Neural cell (in vitro differentiated cells): ENCODE measurements at regions not wholly inside any gene's neighbourhood (a gene's known extent, or its start where the extent isn't known, plus 50 kb on each side); places are given as distances from the start of the nearest gene placed in this dataset.

Source experiments
- H2AFZ ChIP-seq: fragments of 200-600, 300-800 bp; sonication (generic), shearing (Covaris generic); 2 replicates; pipeline ENCODE4 v1.6.0; 2014; ENCODE audit warnings: low read depth, mild to moderate bottlenecking, antibody characterized with exemption, low read length, moderate library complexity
- H3F3A ChIP-seq: fragments of 200-600 bp; shearing (Covaris generic); 2 replicates; pipeline ENCODE4 v1.6.1; 2016; ENCODE audit warnings: mild to moderate bottlenecking, moderate library complexity, mixed read lengths, antibody characterized with exemption, low read length; ENCODE audit not compliant: insufficient read depth, poor library complexity, severe bottlenecking
- H3K27ac ChIP-seq: fragments of 200-600, 300-800 bp; sonication (generic), shearing (Covaris generic); 2 replicates; pipeline ENCODE4 v1.5.1; 2014; ENCODE audit warnings: mild to moderate bottlenecking, low read length, moderate library complexity
- H3K27me3 ChIP-seq: fragments of 300-800, 200-600 bp; sonication (generic), shearing (Covaris generic); 2 replicates; pipeline ENCODE4 v1.6.0; 2014; ENCODE audit warnings: mild to moderate bottlenecking, low read depth, low read length, moderate library complexity; ENCODE audit not compliant: insufficient read depth
- H3K36me3 ChIP-seq: fragments of 300-800, 200-600 bp; sonication (generic), shearing (Covaris generic); 2 replicates; pipeline ENCODE4 v1.5.1; 2014; ENCODE audit warnings: mild to moderate bottlenecking, antibody characterized with exemption, low read length, moderate library complexity; ENCODE audit not compliant: insufficient read depth
- H3K4me2 ChIP-seq: fragments of 300-800, 200-600 bp; sonication (generic), shearing (Covaris generic); 2 replicates; pipeline ENCODE4 v1.6.0; 2014; ENCODE audit warnings: mild to moderate bottlenecking, low read length
- H3K4me3 ChIP-seq: fragments of 300-800, 200-600 bp; sonication (generic), shearing (Covaris generic); 2 replicates; pipeline ENCODE4 v1.5.1; 2014; ENCODE audit warnings: mild to moderate bottlenecking, low read length, moderate library complexity
- H3K79me2 ChIP-seq: fragments of 200-600 bp; shearing (Covaris generic); replicated peaks from 2 replicates; pipeline ENCODE4 v1.6.0; 2014; ENCODE audit warnings: mild to moderate bottlenecking, low read length, moderate library complexity; ENCODE audit not compliant: insufficient read depth
- H3K9ac ChIP-seq: fragments of 300-800, 200-600 bp; sonication (generic), shearing (Covaris generic); 2 replicates; pipeline ENCODE4 v1.6.1; 2016; ENCODE audit warnings: mild to moderate bottlenecking, low read length, mixed read lengths
- H3K9me2 ChIP-seq: fragments of 200-600 bp; shearing (Covaris generic); 2 replicates; pipeline ENCODE4 v1.6.1; 2016; ENCODE audit warnings: mild to moderate bottlenecking, low read length, mixed read lengths; ENCODE audit not compliant: insufficient read depth
- H3K9me3 ChIP-seq: fragments of 200-600, 300-800 bp; sonication (generic), shearing (Covaris generic); 2 replicates; pipeline ENCODE4 v1.6.1; 2016; ENCODE audit warnings: mild to moderate bottlenecking, mixed run types, low read length, moderate library complexity, mixed read lengths
- H4K20me1 ChIP-seq: fragments of 200-600 bp; shearing (Covaris generic); 2 replicates; pipeline ENCODE4 v1.6.1; 2016; ENCODE audit warnings: mild to moderate bottlenecking, mixed run types; ENCODE audit not compliant: insufficient read depth
- EP300 ChIP-seq: fragments of 450-650 bp; conservative IDR thresholded peaks from 2 replicates; pipeline ENCODE4 v1.6.1; 2014; ENCODE audit warnings: antibody characterized with exemption, mild to moderate bottlenecking, moderate library complexity; ENCODE audit not compliant: poor library complexity, severe bottlenecking
- EZH2 ChIP-seq: fragments of 200-600, 300-800 bp; shearing (Covaris generic), sonication (generic); IDR thresholded peaks from 2 replicates; pipeline ENCODE4 v1.6.1; 2014; ENCODE audit warnings: antibody characterized with exemption, low read length, borderline replicate concordance, mild to moderate bottlenecking; ENCODE audit not compliant: insufficient read depth, poor library complexity, severe bottlenecking
- MXI1 ChIP-seq: fragments of 450-650 bp; conservative IDR thresholded peaks from 2 replicates; pipeline ENCODE4 v1.6.1; 2014; ENCODE audit warnings: antibody characterized with exemption, mild to moderate bottlenecking; ENCODE audit not compliant: poor library complexity, severe bottlenecking
- POLR2AphosphoS5 ChIP-seq: IDR thresholded peaks from 2 replicates; pipeline ENCODE4 v1.6.1; 2012
- RAD21 ChIP-seq: fragments of 450-650 bp; conservative IDR thresholded peaks from 2 replicates; pipeline ENCODE4 v1.6.1; 2014; ENCODE audit warnings: antibody characterized with exemption, mild to moderate bottlenecking, moderate library complexity
- SMC3 ChIP-seq: fragments of 450-650 bp; conservative IDR thresholded peaks from 2 replicates; pipeline ENCODE4 v1.6.1; 2014; ENCODE audit warnings: antibody characterized with exemption, mild to moderate bottlenecking, moderate library complexity; ENCODE audit not compliant: poor library complexity
- TAF1 ChIP-seq: IDR thresholded peaks from 2 replicates; pipeline ENCODE4 v1.6.1; 2012; ENCODE audit warnings: low read depth
- TF ChIP-seq, protein P1 (sequence below): fragments of 450-650 bp; IDR thresholded peaks from 2 replicates; pipeline ENCODE4 v1.5.1; 2014; ENCODE audit warnings: antibody characterized with exemption, mild to moderate bottlenecking, moderate library complexity; ENCODE audit not compliant: poor library complexity, severe bottlenecking
- TF ChIP-seq, protein P2 (sequence below): IDR thresholded peaks from 2 replicates; pipeline ENCODE4 v1.6.1; 2012; ENCODE audit warnings: borderline replicate concordance

DNA sequence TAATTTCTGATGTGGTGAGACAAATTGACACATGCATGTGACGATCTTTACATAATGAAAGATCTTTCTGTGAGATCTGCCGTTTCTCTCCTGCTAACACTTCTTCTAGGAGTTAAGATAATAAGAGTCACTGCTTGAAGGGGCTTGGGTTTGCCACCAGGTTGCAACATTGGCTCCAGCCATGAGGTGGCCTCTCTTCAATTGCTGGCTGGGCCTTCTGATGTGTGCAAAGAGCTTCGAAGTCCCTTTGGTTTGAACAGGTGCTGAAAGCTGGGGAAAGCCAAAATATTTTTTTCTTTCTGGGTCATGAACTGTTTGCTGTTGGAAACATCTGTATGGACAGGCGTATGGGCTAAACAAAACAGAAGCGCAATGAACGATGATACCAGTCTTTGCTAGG is 204.1 kb upstream of the SALL1 start:
- no peaks in the 10 kb centered on the region for H3K79me2 ChIP-seq

DNA sequence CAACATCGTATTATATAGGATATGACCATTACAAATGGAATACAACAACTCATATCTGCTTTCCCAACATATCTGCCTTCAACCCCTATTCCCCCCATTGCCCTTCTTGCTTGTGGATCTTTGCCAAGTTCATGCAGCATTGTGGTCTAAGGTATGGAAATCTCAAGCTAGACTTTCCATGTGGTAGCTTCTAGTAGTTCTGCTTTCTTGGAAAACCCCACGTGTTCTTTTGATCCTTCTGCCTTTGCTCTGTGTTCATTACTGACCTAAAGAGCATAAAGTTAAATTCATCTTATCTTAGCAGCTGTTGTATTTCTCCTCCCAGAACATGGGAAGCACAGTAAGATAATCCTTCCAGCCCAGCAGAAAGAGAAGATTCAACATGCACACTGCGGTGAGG is 202.0 kb upstream of the SALL1 start:
- H3K9me3 ChIP-seq: no peaks in the 10 kb centered on the region
- no peaks in the 10 kb centered on the region for H3K79me2 ChIP-seq
- no peaks in the 10 kb centered on the region for H4K20me1 ChIP-seq
- H3K27ac ChIP-seq: no peak overlapping the region
- H3F3A ChIP-seq: no peaks in the 10 kb centered on the region
- no peaks in the 10 kb centered on the region for H3K36me3 ChIP-seq
- no peak overlapping the region for H3K9ac ChIP-seq
- H2AFZ ChIP-seq: no peak overlapping the region
- TF ChIP-seq, protein P1, sequence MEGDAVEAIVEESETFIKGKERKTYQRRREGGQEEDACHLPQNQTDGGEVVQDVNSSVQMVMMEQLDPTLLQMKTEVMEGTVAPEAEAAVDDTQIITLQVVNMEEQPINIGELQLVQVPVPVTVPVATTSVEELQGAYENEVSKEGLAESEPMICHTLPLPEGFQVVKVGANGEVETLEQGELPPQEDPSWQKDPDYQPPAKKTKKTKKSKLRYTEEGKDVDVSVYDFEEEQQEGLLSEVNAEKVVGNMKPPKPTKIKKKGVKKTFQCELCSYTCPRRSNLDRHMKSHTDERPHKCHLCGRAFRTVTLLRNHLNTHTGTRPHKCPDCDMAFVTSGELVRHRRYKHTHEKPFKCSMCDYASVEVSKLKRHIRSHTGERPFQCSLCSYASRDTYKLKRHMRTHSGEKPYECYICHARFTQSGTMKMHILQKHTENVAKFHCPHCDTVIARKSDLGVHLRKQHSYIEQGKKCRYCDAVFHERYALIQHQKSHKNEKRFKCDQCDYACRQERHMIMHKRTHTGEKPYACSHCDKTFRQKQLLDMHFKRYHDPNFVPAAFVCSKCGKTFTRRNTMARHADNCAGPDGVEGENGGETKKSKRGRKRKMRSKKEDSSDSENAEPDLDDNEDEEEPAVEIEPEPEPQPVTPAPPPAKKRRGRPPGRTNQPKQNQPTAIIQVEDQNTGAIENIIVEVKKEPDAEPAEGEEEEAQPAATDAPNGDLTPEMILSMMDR: no peak
- no peak for TF ChIP-seq SMC3
- TF ChIP-seq EP300: no peak
- no peak for TF ChIP-seq POLR2AphosphoS5
- no peak for TF ChIP-seq MXI1
- TF ChIP-seq, protein P2, sequence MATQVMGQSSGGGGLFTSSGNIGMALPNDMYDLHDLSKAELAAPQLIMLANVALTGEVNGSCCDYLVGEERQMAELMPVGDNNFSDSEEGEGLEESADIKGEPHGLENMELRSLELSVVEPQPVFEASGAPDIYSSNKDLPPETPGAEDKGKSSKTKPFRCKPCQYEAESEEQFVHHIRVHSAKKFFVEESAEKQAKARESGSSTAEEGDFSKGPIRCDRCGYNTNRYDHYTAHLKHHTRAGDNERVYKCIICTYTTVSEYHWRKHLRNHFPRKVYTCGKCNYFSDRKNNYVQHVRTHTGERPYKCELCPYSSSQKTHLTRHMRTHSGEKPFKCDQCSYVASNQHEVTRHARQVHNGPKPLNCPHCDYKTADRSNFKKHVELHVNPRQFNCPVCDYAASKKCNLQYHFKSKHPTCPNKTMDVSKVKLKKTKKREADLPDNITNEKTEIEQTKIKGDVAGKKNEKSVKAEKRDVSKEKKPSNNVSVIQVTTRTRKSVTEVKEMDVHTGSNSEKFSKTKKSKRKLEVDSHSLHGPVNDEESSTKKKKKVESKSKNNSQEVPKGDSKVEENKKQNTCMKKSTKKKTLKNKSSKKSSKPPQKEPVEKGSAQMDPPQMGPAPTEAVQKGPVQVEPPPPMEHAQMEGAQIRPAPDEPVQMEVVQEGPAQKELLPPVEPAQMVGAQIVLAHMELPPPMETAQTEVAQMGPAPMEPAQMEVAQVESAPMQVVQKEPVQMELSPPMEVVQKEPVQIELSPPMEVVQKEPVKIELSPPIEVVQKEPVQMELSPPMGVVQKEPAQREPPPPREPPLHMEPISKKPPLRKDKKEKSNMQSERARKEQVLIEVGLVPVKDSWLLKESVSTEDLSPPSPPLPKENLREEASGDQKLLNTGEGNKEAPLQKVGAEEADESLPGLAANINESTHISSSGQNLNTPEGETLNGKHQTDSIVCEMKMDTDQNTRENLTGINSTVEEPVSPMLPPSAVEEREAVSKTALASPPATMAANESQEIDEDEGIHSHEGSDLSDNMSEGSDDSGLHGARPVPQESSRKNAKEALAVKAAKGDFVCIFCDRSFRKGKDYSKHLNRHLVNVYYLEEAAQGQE: no peak
- no peak for TF ChIP-seq RAD21
- TF ChIP-seq TAF1: no peak
- no peak for TF ChIP-seq EZH2
- no peak overlapping the region for H3K4me3 ChIP-seq
- H3K9me2 ChIP-seq: no peaks in the 10 kb centered on the region
- no peak overlapping the region for H3K4me2 ChIP-seq
- no peaks in the 10 kb centered on the region for H3K27me3 ChIP-seq

More for the DNA sequence above, 204.1 kb upstream of the SALL1 start:
- Histone ChIP-seq H2AFZ (no peak overlapping the region), H3K27me3 (no peaks in the 10 kb centered on the region), H3F3A (no peaks in the 10 kb centered on the region), H3K9ac (no peak overlapping the region), H3K4me3 (no peak overlapping the region), H3K36me3 (no peaks in the 10 kb centered on the region), H3K9me2 (no peaks in the 10 kb centered on the region), H3K27ac (no peak overlapping the region), H3K9me3 (no peaks in the 10 kb centered on the region), H4K20me1 (no peaks in the 10 kb centered on the region), H3K4me2 (no peak overlapping the region)
- TF ChIP-seq, protein P1: no peak
- no peak for TF ChIP-seq RAD21
- TF ChIP-seq, protein P2: no peak
- TF ChIP-seq SMC3: no peak
- TF ChIP-seq EP300: no peak
- TF ChIP-seq EZH2: no peak
- no peak for TF ChIP-seq TAF1
- no peak for TF ChIP-seq POLR2AphosphoS5
- TF ChIP-seq MXI1: no peak
